Peyer's patch (tissue), 4 donors: ENCODE measurements at regions not wholly inside any gene's neighbourhood (a gene's known extent, or its start where the extent isn't known, plus 50 kb on each side); places are given as distances from the start of the nearest gene placed in this dataset.

Experiments
- DNase-seq, 3 donors: peaks; one replicate each; pipeline ENCODE4 v3.0.0-alpha.2; 2017 to 2019
- H3K27ac ChIP-seq, 4 donors: fragments of 200-600 bp; sonication (generic); one replicate each; pipeline ENCODE4 v1.5.1; 2016 to 2019
- H3K27me3 ChIP-seq, 2 donors: fragments of 200-600 bp; sonication (generic); one replicate each; pipeline ENCODE4 v1.5.1; 2019
- H3K36me3 ChIP-seq, 3 donors: fragments of 200-600 bp; sonication (generic); one replicate each; pipeline ENCODE4 v1.5.1; 2016 to 2019
- H3K4me1 ChIP-seq, 4 donors: fragments of 200-600 bp; sonication (generic); one replicate each; pipeline ENCODE4 v1.5.1; 2016 to 2019
- H3K4me3 ChIP-seq, 4 donors: fragments of 200-600 bp; sonication (generic); 1 replicate in 3 of 4; 2 replicates in 1 of 4; pipeline ENCODE4 v1.5.1; 2016 to 2019; ENCODE audit warnings: mild to moderate bottlenecking in 1 of 4
- H3K9me3 ChIP-seq, 4 donors: fragments of 200-600 bp; sonication (generic); one replicate each; pipeline ENCODE4 v1.5.1; 2016 to 2019; ENCODE audit warnings: mild to moderate bottlenecking in 1 of 4
- POLR2A ChIP-seq, 2 donors: fragments of 450-650 bp; IDR thresholded peaks; one replicate each; pipeline ENCODE4 v1.5.1; 2017; ENCODE audit warnings: antibody characterized with exemption in 2 of 2, mild to moderate bottlenecking in 2 of 2, moderate library complexity in 2 of 2
- TF ChIP-seq, protein P1 (sequence below), 6 experiments: fragments of 450-650 bp in 4 of 6; fragments of 200-600 bp in 2 of 6; sonication (generic) in 1 of 6; IDR thresholded peaks; one replicate each; pipeline ENCODE4 v1.5.1; 2017 to 2019; ENCODE audit warnings: antibody characterized with exemption in 6 of 6, mild to moderate bottlenecking in 3 of 6, moderate library complexity in 1 of 6

DNA sequence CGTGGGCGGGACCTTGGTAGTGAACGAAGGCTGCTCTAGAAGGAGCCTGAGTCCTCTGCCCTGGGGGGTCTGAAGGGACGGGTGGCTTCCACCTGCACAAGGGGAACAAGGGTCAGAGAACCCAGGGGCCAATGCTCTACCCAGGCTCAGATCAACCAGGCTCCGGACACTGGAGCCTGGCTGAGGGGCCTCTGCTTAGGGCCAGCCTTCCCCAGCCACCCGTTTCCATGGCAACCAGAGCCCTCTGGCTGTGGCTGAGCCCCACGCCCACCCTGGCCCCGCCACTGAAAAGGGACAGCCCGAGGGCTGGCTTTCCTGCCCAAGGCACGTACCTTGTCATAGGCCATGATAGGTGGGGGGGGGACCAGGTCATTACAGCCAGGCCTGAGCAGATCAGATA, 724.6 kb downstream of the PTPRU start:
- Histone ChIP-seq H3K27me3 (no peaks in the 10 kb centered on the region), H3K4me3 (no peak overlapping the region), H3K27ac (no peak overlapping the region), H3K36me3 (no peaks in the 10 kb centered on the region), H3K9me3 (no peaks in the 10 kb centered on the region), H3K4me1 (no peaks in the 10 kb centered on the region)
- no peak for TF ChIP-seq POLR2A (IDR thresholded peaks at IDR 0.05)
- DNase-seq = peak in 1 of 3 donors; percentile 24

DNA sequence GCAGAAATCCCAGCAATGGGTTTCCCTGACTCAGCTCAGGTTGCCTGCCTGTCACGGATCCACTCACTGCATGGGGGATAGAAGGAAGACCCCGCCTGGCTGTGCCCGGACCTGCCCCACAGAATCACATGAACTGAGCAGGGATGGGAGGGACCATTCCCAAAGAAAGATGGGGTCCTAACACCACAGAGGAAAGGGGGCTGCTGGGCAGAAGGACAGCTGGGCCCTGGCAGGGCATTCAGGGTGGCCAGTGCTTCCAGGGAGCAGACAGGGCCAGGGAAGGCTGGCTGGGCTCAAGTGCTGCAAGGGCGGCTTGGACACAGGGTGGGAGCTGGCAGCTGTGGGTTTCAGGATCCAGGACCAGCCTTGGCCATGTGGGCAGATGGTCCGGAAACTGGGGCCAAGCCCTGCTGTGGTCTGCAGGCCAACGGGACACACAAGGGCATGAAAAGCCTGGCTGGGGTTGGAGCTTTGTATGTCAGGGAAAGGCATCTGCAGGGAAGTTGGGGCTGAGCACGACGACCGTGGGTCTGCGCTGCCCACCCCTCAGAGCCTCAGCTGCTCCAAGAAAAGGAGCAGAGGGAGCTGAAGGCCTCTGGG, 723.9 kb downstream of the PTPRU start:
- Histone ChIP-seq H3K4me1 (no peaks in the 10 kb centered on the region), H3K4me3 (no peak overlapping the region), H3K27ac (no peak overlapping the region), H3K27me3 (no peaks in the 10 kb centered on the region), H3K36me3 (no peaks in the 10 kb centered on the region), H3K9me3 (no peaks in the 10 kb centered on the region)
- peak in 1 of 3 donors; percentile 33 for DNase-seq
- TF ChIP-seq POLR2A (IDR thresholded peaks at IDR 0.05) = no peak
- TF ChIP-seq, protein P1, sequence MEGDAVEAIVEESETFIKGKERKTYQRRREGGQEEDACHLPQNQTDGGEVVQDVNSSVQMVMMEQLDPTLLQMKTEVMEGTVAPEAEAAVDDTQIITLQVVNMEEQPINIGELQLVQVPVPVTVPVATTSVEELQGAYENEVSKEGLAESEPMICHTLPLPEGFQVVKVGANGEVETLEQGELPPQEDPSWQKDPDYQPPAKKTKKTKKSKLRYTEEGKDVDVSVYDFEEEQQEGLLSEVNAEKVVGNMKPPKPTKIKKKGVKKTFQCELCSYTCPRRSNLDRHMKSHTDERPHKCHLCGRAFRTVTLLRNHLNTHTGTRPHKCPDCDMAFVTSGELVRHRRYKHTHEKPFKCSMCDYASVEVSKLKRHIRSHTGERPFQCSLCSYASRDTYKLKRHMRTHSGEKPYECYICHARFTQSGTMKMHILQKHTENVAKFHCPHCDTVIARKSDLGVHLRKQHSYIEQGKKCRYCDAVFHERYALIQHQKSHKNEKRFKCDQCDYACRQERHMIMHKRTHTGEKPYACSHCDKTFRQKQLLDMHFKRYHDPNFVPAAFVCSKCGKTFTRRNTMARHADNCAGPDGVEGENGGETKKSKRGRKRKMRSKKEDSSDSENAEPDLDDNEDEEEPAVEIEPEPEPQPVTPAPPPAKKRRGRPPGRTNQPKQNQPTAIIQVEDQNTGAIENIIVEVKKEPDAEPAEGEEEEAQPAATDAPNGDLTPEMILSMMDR (IDR thresholded peaks at IDR 0.05) = no peak

DNA sequence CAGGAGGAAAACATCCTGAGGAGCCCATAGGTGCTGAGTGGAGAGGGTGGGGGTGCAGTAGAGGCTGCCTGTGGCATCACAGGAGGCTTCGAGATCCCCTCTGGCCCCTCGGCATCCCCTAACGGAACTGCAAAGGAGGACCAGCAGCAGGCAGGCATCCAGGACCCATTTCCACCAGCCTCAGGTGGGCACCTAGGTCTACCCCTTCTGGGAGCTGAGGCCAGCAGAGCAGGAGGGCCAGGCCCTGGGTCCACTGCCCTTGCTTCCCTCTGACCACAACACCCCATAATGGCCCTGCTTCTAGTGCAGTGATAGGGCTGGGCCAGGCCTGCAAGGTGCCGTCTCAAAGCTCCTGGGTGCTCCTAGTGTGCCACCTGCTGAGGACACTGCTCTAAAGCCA, 723.0 kb downstream of the PTPRU start:
- Histone ChIP-seq H3K27ac (no peak overlapping the region), H3K27me3 (no peaks in the 10 kb centered on the region), H3K36me3 (no peaks in the 10 kb centered on the region), H3K4me1 (no peaks in the 10 kb centered on the region), H3K9me3 (no peaks in the 10 kb centered on the region), H3K4me3 (no peak overlapping the region)
- no peak for DNase-seq
- TF ChIP-seq, protein P1 (IDR thresholded peaks at IDR 0.05) = no peak
- TF ChIP-seq POLR2A (IDR thresholded peaks at IDR 0.05) = no peak

DNA sequence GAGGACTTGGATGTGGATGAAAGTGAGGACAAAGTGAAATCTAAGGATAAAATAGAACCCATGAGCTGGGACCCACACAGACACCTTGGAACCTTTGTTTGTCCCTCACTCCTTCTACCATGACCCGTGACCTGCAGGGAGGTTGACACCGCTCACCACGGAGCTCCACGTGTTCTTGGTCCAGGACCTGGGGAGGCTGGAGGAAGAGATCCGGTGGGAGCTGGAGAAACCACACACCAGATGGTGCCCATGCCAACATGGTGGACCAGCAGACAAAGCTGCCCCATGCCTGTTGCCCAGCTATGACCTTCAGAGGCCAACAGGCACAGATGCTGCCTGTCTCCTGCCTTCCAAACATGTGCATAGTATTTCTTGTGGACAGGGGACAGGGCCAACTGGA, 721.9 kb downstream of the PTPRU start:
- Histone ChIP-seq H3K27ac (no peak overlapping the region), H3K9me3 (no peaks in the 10 kb centered on the region), H3K36me3 (no peaks in the 10 kb centered on the region), H3K27me3 (no peaks in the 10 kb centered on the region), H3K4me3 (no peak overlapping the region), H3K4me1 (no peaks in the 10 kb centered on the region)
- DNase-seq = no peak
- TF ChIP-seq, protein P1 (IDR thresholded peaks at IDR 0.05) = no peak
- TF ChIP-seq POLR2A (IDR thresholded peaks at IDR 0.05) = no peak

DNA sequence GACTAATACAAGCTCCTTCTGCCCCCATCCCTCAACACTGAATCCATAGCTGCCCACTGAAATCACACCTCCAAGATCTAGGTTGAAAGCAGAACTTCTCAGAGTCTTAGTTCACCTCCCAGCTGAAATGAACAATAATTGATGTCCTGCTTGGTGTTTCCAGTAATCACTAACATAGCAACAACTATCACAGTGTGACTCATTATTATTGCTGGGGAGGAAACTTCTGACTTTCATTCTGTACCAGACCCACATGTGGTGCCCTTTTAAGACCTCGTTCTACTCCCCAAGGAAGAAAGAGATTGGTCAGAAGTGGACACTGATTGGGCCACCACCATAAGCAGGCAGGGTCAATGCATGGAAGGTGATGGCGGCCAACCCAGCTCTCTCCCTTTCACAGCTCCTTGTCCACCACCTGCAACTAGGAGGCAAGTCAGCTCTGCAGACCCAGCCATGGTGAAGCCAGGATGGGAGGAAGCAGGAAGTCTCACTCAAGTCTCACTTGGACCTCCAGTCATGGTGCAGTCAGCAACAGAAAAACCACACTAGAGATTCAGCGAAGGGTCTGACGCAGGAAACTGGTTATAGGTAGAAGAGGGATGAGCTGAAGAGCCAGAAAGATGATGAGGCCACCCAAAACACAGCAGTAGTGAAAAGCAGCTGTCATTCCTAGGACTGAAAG, 720.2 kb downstream of the PTPRU start:
- Histone ChIP-seq H3K9me3 (no peaks in the 10 kb centered on the region), H3K4me3 (no peak overlapping the region), H3K27me3 (no peaks in the 10 kb centered on the region), H3K27ac (no peak overlapping the region), H3K36me3 (no peaks in the 10 kb centered on the region), H3K4me1 (no peaks in the 10 kb centered on the region)
- DNase-seq = no peak
- TF ChIP-seq, protein P1 (IDR thresholded peaks at IDR 0.05) = no peak
- no peak for TF ChIP-seq POLR2A (IDR thresholded peaks at IDR 0.05)

DNA sequence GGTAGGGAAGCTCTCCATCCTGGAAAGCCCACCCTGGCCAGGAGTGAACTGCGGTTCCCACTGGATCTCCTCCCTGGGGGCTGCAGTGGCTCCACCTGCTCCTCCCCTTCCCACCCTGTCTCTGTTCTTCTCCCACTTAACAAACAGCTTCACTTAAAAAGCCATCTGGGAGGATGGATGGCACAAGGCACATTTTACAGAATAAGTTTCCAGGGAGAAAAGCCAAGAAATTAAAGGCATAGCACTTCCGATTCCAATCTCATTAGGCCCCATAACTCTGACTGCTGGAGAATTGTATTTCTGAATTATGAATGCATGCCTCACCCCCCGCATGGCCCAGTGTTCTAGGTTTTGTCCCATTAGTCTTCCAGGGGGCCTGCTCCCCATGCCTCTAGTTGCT, 718.3 kb downstream of the PTPRU start:
- no peaks in the 10 kb centered on the region for H3K9me3 ChIP-seq
- no peak for DNase-seq
- no peaks in the 10 kb centered on the region for H3K36me3 ChIP-seq
- no peaks in the 10 kb centered on the region for H3K4me1 ChIP-seq
- TF ChIP-seq, protein P1 (IDR thresholded peaks at IDR 0.05) = no peak
- TF ChIP-seq POLR2A (IDR thresholded peaks at IDR 0.05) = no peak
- H3K27me3 ChIP-seq = no peaks in the 10 kb centered on the region
- H3K4me3 ChIP-seq = no peak overlapping the region
- no peak overlapping the region for H3K27ac ChIP-seq
